OCI-LY7 (cell line): ENCODE measurements at regions not wholly inside any gene's neighbourhood (a gene's known extent, or its start where the extent isn't known, plus 50 kb on each side); places are given as distances from the start of the nearest gene placed in this dataset.

Experiments used
- BruUV-seq: library from RNA; stranded (reverse); fragments of 400-500 nt; replicated peaks from 2 replicates; lab custom pipeline; 2021; lab: Mats Ljungman, UMichigan
- CTCF ChIA-PET: fragments of 300-600 bp; sonication (Branson Sonifier 250); formaldehyde crosslinking; loops from one replicate; lab custom pipeline; 2022; ENCODE audit warnings: antibody characterized with exemption; ENCODE audit not compliant: unreplicated experiment; lab: Charles Lee
- POLR2A ChIA-PET: fragments of 300-600 bp; sonication (Branson Sonifier 250); formaldehyde crosslinking; loops from one replicate; lab custom pipeline; 2022; ENCODE audit warnings: antibody characterized with exemption; lab: Charles Lee
- DNase-seq: peaks from one replicate; pipeline ENCODE4 v3.0.0-alpha.2; 2015; ENCODE audit warnings: low spot score
- H2AFZ ChIP-seq: fragments of 200-600 bp; sonication (generic), shearing (Covaris generic); 2 replicates; pipeline ENCODE4 v1.6.1; 2014; ENCODE audit warnings: mild to moderate bottlenecking, antibody characterized with exemption, low read length, moderate library complexity
- H3K27ac ChIP-seq: fragments of 200-600 bp; sonication (generic); 2 replicates; pipeline ENCODE4 v1.5.1; 2014; ENCODE audit warnings: mixed run types, low read depth, mild to moderate bottlenecking, moderate library complexity, low read length, inconsistent platforms; ENCODE audit not compliant: poor library complexity, severe bottlenecking
- H3K36me3 ChIP-seq: fragments of 200-600 bp; sonication (generic); 2 replicates; pipeline ENCODE4 v1.6.1; 2014; ENCODE audit warnings: mild to moderate bottlenecking, antibody characterized with exemption, low read length, moderate library complexity, mixed read lengths; ENCODE audit not compliant: insufficient read depth
- H3K4me1 ChIP-seq: fragments of 200-600 bp; sonication (generic); 2 replicates; pipeline ENCODE4 v1.5.1; 2014; ENCODE audit warnings: mild to moderate bottlenecking, low read length; ENCODE audit not compliant: insufficient read depth, poor library complexity, severe bottlenecking
- H3K4me2 ChIP-seq: fragments of 200-600 bp; sonication (generic); 2 replicates; pipeline ENCODE4 v1.6.1; 2014; ENCODE audit warnings: mild to moderate bottlenecking, low read length
- H3K4me3 ChIP-seq: fragments of 200-600 bp; sonication (generic); 2 replicates; pipeline ENCODE4 v1.5.1; 2014; ENCODE audit warnings: mild to moderate bottlenecking, low read depth, low read length; ENCODE audit not compliant: poor library complexity, severe bottlenecking
- H3K79me2 ChIP-seq: fragments of 200-600 bp; sonication (generic); 2 replicates; pipeline ENCODE4 v1.6.1; 2016; ENCODE audit warnings: low read depth, mild to moderate bottlenecking, low read length, moderate library complexity, mixed read lengths; ENCODE audit not compliant: insufficient read depth
- H3K9me2 ChIP-seq: fragments of 200-600 bp; sonication (generic); 2 replicates; pipeline ENCODE4 v1.6.1; 2016; ENCODE audit warnings: mild to moderate bottlenecking, low read length, mixed read lengths; ENCODE audit not compliant: insufficient read depth
- H3K9me3 ChIP-seq: fragments of 200-600 bp; sonication (generic); 2 replicates; pipeline ENCODE4 v1.6.1; 2014; ENCODE audit warnings: mild to moderate bottlenecking, mixed run types, low read length, mixed read lengths
- H4K20me1 ChIP-seq: fragments of 200-600 bp; sonication (generic); 2 replicates; pipeline ENCODE4 v1.6.1; 2014; ENCODE audit warnings: mild to moderate bottlenecking, antibody characterized with exemption, low read length, moderate library complexity, mixed read lengths; ENCODE audit not compliant: insufficient read depth
- CTCF ChIP-seq: fragments of 200-600 bp; sonication (generic); conservative IDR thresholded peaks from 2 replicates; pipeline ENCODE4 v1.5.1; 2014; ENCODE audit warnings: mild to moderate bottlenecking, antibody characterized with exemption, low read length, moderate library complexity, mixed read lengths
- EZH2phosphoT487 ChIP-seq: fragments of 200-600 bp; sonication (generic); IDR thresholded peaks from 2 replicates; pipeline ENCODE4 v1.6.1; 2018; ENCODE audit warnings: low read depth, borderline replicate concordance, mild to moderate bottlenecking, mixed run types, antibody characterized with exemption, low read length, moderate library complexity, mixed read lengths
- intact Hi-C: fragments of 100-400 bp; cut with micrococcal nuclease; formaldehyde crosslinking; loops from one replicate; pipeline ENCODE4 v1.10.0; 2022; ENCODE audit not compliant: unreplicated experiment

GRCh38 chr22:48327721-48328120 lies 1500.0 kb downstream of the BRD1 start:
- ChIA-PET POLR2A (no interaction called here), CTCF (no interaction called here)
- TF ChIP-seq EZH2phosphoT487 = no peak
- TF ChIP-seq CTCF = no peak
- Histone ChIP-seq H3K4me1 (no peaks in the 10 kb centered on the region), H3K4me3 (no peak overlapping the region), H3K9me2 (no peaks in the 10 kb centered on the region), H3K4me2 (no peak overlapping the region), H3K9me3 (no peaks in the 10 kb centered on the region), H2AFZ (no peak overlapping the region), H3K79me2 (no peaks in the 10 kb centered on the region), H4K20me1 (no peaks in the 10 kb centered on the region), H3K27ac (no peak overlapping the region), H3K36me3 (no peaks in the 10 kb centered on the region)
- DNase-seq = no peak
- intact Hi-C loops = no loop called here
- no TSS peak for BruUV-seq

GRCh38 chr22:48323746-48324145 lies 1503.9 kb downstream of the BRD1 start:
- H3K36me3 ChIP-seq = no peaks in the 10 kb centered on the region
- POLR2A ChIA-PET = no interaction called here
- no peaks in the 10 kb centered on the region for H3K4me1 ChIP-seq
- no peaks in the 10 kb centered on the region for H3K9me2 ChIP-seq
- no peak overlapping the region for H2AFZ ChIP-seq
- H3K9me3 ChIP-seq = no peaks in the 10 kb centered on the region
- no peak overlapping the region for H3K4me2 ChIP-seq
- H3K4me3 ChIP-seq = no peak overlapping the region
- H3K27ac ChIP-seq = no peak overlapping the region
- TF ChIP-seq CTCF (no peak), EZH2phosphoT487 (no peak)
- DNase-seq = no peak
- CTCF ChIA-PET = no interaction called here
- BruUV-seq = no TSS peak
- H3K79me2 ChIP-seq = no peaks in the 10 kb centered on the region
- intact Hi-C loops = no loop called here
- no peaks in the 10 kb centered on the region for H4K20me1 ChIP-seq

GRCh38 chr22:48322907-48323306 lies 1504.8 kb downstream of the BRD1 start:
- no peaks in the 10 kb centered on the region for H3K9me3 ChIP-seq
- H3K79me2 ChIP-seq = no peaks in the 10 kb centered on the region
- BruUV-seq = no TSS peak
- H3K36me3 ChIP-seq = no peaks in the 10 kb centered on the region
- ChIA-PET POLR2A (no interaction called here), CTCF (no interaction called here)
- no peak overlapping the region for H2AFZ ChIP-seq
- no peaks in the 10 kb centered on the region for H4K20me1 ChIP-seq
- intact Hi-C loops = no loop called here
- no peak overlapping the region for H3K27ac ChIP-seq
- no peaks in the 10 kb centered on the region for H3K9me2 ChIP-seq
- H3K4me1 ChIP-seq = no peaks in the 10 kb centered on the region
- DNase-seq = no peak
- no peak overlapping the region for H3K4me2 ChIP-seq
- no peak overlapping the region for H3K4me3 ChIP-seq
- no peak for TF ChIP-seq EZH2phosphoT487
- no peak for TF ChIP-seq CTCF
